Spleen (tissue), 11 donors: ENCODE measurements at regions not wholly inside any gene's neighbourhood (a gene's known extent, or its start where the extent isn't known, plus 50 kb on each side); places are given as distances from the start of the nearest gene placed in this dataset.

Experiments used
- DNase-seq: peaks from one replicate; pipeline ENCODE4 v3.0.0-alpha.2; 2020
- H3K27ac ChIP-seq, 8 donors: fragments of 200-600 bp; sonication (generic) in 7 of 8; 1 replicate in 4 of 8; 2 replicates in 4 of 8; pipeline versions ENCODE4 v1.5.0 to v1.8.0; 2016 to 2021; ENCODE audit warnings: inconsistent platforms in 4 of 8, mild to moderate bottlenecking in 4 of 8, moderate library complexity in 1 of 8
- H3K27me3 ChIP-seq, 7 donors: fragments of 200-600 bp; sonication (generic) in 6 of 7; replicated peaks in 1 of 7; 1 replicate in 4 of 7; 2 replicates in 3 of 7; pipeline versions ENCODE4 v1.5.0 to v1.8.0; 2016 to 2021; ENCODE audit warnings: inconsistent platforms in 3 of 7, mild to moderate bottlenecking in 1 of 7
- H3K36me3 ChIP-seq, 6 donors: fragments of 200-600 bp; sonication (generic) in 5 of 6; 1 replicate in 4 of 6; 2 replicates in 2 of 6; pipeline versions ENCODE4 v1.5.0 to v1.8.0; 2016 to 2021; ENCODE audit warnings: inconsistent platforms in 2 of 6
- H3K4me1 ChIP-seq, 6 donors: fragments of 200-600 bp; sonication (generic) in 5 of 6; 1 replicate in 3 of 6; 2 replicates in 3 of 6; pipeline versions ENCODE4 v1.5.0 to v1.8.0; 2016 to 2021; ENCODE audit warnings: inconsistent platforms in 3 of 6
- H3K4me3 ChIP-seq, 8 donors: fragments of 200-600 bp; sonication (generic) in 7 of 8; 1 replicate in 4 of 8; 2 replicates in 4 of 8; pipeline versions ENCODE4 v1.5.0 to v1.8.0; 2016 to 2021; ENCODE audit warnings: inconsistent platforms in 4 of 8, mild to moderate bottlenecking in 4 of 8, moderate library complexity in 2 of 8
- H3K9me3 ChIP-seq, 8 donors: fragments of 200-600 bp; sonication (generic) in 7 of 8; 1 replicate in 4 of 8; 2 replicates in 4 of 8; pipeline versions ENCODE4 v1.5.0 to v1.8.0; 2016 to 2021; ENCODE audit warnings: inconsistent platforms in 4 of 8
- POLR2A ChIP-seq, 3 donors: fragments of 450-650 bp; IDR thresholded peaks; one replicate each; pipeline ENCODE4 v1.5.1; 2017; ENCODE audit warnings: antibody characterized with exemption in 3 of 3, mild to moderate bottlenecking in 1 of 3
- POLR2AphosphoS5 ChIP-seq, 3 donors: sonication (generic); formaldehyde crosslinking; IDR thresholded peaks; one replicate each; pipeline ENCODE4 v1.5.1; 2017; ENCODE audit warnings: antibody characterized with exemption in 3 of 3
- WGBS, 5 donors: extraction: QIAGEN DNeasy Blood & Tissue Kit in 3 of 5; methylation state at CpG; one replicate each; pipeline versions ENCODE4 v1.1.5 to v1.1.7; 2013 to 2018; 5-methylcytosine and 5-hydroxymethylcytosine counted together
- intact Hi-C: fragments of 100-400 bp; cut with DNase I; formaldehyde crosslinking; loops from one replicate; pipeline ENCODE4 v1.15.0; 2023; ENCODE audit warnings: low total_unique reads
- TF ChIP-seq, protein P1 (sequence below), 11 experiments: fragments of 200-600 bp in 7 of 11; fragments of 450-650 bp in 4 of 11; sonication (generic) in 4 of 11; IDR thresholded peaks in 8 of 11; conservative IDR thresholded peaks in 3 of 11; 1 replicate in 7 of 11; 2 replicates in 4 of 11; pipeline versions ENCODE4 v1.4.0 to v1.8.0; 2016 to 2021; ENCODE audit warnings: antibody characterized with exemption in 11 of 11, inconsistent platforms in 4 of 11, mild to moderate bottlenecking in 1 of 11
- donor health status: healthy with polysubstance abuse.
- donor health status: DM: no; HTN: no; CAD: no; lungs with moderate emphysema.
- donor health status: DM: no; HTN: no; CAD: no.
- donor health status: Bipolar disorder and iron deficiency.
- donor health status: healthy.
- donor health status: DM: no; HTN: no; CAD: no.
- donor health status: DM: yes; HTN: yes; CAD: no.

DNA sequence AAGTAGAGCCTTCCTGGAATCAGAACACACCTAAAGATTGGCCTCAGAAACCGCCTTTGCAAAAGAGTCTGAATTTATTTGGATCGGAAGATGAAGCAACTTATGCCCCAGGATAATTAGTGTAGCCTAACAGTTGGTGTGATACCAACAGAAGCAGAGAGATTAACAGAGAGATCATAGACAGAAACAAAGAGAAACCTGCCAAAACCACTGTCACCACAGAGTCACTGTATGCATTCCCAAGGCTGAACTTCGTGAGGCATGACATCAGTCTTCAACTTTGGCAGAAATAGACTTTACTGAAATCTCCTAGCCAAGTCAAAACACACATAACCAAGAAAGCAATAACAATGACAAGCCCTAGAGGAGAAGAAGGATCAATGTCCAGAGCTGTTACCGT, 361.8 kb downstream of the ELAVL2 start:
- no peaks in the 10 kb centered on the region for H3K27me3 ChIP-seq
- WGBS, 5 donors, result 76 to 92% (median 89%) methylated on average over 4 of the region's 4 CpGs
- no peak overlapping the region for H3K4me3 ChIP-seq
- H3K9me3 ChIP-seq, result peaks cover 0 to 7% (median 2%) of the 10 kb centered on the region in 8 donors
- H3K36me3 ChIP-seq, result no peaks in the 10 kb centered on the region
- H3K4me1 ChIP-seq, result no peaks in the 10 kb centered on the region
- DNase-seq, result no peak
- no peak for TF ChIP-seq POLR2AphosphoS5 (IDR thresholded peaks at IDR 0.05)
- TF ChIP-seq, protein P1, sequence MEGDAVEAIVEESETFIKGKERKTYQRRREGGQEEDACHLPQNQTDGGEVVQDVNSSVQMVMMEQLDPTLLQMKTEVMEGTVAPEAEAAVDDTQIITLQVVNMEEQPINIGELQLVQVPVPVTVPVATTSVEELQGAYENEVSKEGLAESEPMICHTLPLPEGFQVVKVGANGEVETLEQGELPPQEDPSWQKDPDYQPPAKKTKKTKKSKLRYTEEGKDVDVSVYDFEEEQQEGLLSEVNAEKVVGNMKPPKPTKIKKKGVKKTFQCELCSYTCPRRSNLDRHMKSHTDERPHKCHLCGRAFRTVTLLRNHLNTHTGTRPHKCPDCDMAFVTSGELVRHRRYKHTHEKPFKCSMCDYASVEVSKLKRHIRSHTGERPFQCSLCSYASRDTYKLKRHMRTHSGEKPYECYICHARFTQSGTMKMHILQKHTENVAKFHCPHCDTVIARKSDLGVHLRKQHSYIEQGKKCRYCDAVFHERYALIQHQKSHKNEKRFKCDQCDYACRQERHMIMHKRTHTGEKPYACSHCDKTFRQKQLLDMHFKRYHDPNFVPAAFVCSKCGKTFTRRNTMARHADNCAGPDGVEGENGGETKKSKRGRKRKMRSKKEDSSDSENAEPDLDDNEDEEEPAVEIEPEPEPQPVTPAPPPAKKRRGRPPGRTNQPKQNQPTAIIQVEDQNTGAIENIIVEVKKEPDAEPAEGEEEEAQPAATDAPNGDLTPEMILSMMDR (IDR thresholded peaks at IDR 0.05 in 8 of 11, conservative IDR thresholded peaks at IDR 0.05 in 3 of 11), result no peak
- no peak for TF ChIP-seq POLR2A (IDR thresholded peaks at IDR 0.05)
- H3K27ac ChIP-seq, result no peak overlapping the region
- intact Hi-C loops, result no loop called here

DNA sequence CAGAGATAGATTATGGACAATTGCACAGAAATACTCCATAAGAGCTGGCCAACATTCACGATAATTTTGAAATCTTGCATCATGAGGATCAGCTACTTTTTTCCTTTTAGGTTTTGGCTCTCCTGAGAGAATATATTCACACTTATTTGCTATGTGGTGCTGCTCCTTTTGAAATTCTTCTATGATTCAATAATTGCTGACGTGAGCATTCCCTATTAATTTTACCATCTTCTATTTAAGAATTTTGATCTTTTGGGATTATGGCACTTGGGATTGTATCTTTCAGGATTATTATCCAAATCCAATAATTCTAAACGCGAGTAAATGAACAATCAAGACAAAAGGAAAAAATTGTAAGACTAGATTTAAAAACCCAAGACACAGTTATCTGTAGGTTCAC, 358.8 kb downstream of the ELAVL2 start:
- no peaks in the 10 kb centered on the region for H3K36me3 ChIP-seq
- H3K9me3 ChIP-seq, result peaks cover 0 to 10% (median 3%) of the 10 kb centered on the region in 8 donors
- no peaks in the 10 kb centered on the region for H3K27me3 ChIP-seq
- no peak for DNase-seq
- H3K27ac ChIP-seq, result no peak overlapping the region
- no peak overlapping the region for H3K4me3 ChIP-seq
- TF ChIP-seq POLR2A (IDR thresholded peaks at IDR 0.05), result no peak
- TF ChIP-seq, protein P1 (IDR thresholded peaks at IDR 0.05 in 8 of 11, conservative IDR thresholded peaks at IDR 0.05 in 3 of 11), result no peak
- no peak for TF ChIP-seq POLR2AphosphoS5 (IDR thresholded peaks at IDR 0.05)
- H3K4me1 ChIP-seq, result no peaks in the 10 kb centered on the region
- WGBS, 5 donors, result 85 to 93% (median 88%) methylated on average over 4 of the region's 4 CpGs
- intact Hi-C loops, result no loop called here

DNA sequence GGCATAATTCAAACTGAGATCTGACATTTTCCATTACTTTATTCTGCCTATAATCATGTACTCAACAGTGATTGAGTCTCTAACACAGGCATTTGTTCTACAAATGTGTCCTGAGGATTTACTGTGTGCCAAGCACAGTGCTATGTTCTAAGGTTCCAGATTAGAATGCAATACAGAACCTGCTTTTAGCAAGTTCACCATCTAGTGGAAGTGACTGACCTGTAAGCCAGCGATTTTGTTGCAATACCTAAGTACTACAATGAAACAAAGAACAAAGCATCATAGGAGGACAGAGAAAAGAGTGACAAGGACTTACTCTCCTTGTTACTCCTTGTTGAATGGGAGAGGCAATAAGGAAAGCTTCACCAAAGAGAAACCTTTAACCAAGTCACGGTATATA, 348.1 kb downstream of the ELAVL2 start:
- H3K36me3 ChIP-seq, result no peaks in the 10 kb centered on the region
- DNase-seq, result no peak
- H3K9me3 ChIP-seq, result peaks cover 0 to 7% (median 0%) of the 10 kb centered on the region in 8 donors
- TF ChIP-seq POLR2AphosphoS5 (IDR thresholded peaks at IDR 0.05) (no peak), POLR2A (IDR thresholded peaks at IDR 0.05) (no peak)
- TF ChIP-seq, protein P1 (IDR thresholded peaks at IDR 0.05 in 8 of 11, conservative IDR thresholded peaks at IDR 0.05 in 3 of 11), result no peak
- H3K27ac ChIP-seq, result no peak overlapping the region
- 79 to 85% (median 81%) methylated on average over 2 of the region's 2 CpGs for WGBS, 5 donors
- H3K4me1 ChIP-seq, result no peaks in the 10 kb centered on the region
- H3K27me3 ChIP-seq, result no peaks in the 10 kb centered on the region
- no peak overlapping the region for H3K4me3 ChIP-seq
- intact Hi-C loops, result no loop called here

DNA sequence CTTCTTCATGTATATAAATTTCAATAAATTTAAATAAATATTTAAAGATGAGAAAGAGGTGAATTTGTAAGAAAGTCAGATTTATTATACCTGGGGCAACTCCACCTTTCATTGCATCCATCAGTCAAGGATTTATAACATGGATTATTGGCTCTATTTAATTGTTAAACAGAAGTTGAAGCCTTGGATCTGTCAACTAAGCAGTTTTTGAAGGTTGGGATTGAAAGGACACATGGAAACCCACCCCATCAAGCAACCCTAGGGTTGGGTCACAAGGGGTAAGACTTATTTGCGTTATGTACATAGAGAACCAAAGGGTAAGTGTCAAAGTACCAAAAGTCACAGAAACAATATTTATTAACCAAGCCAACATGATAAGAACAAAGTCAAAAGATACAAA, 342.5 kb downstream of the ELAVL2 start:
- intact Hi-C loops, result loop anchor here (10.0 kb wide), 1 partner anchor 61 kb away; no protein-coding TSS in a partner anchor
- no peaks in the 10 kb centered on the region for H3K4me1 ChIP-seq

More for the DNA sequence above, 342.5 kb downstream of the ELAVL2 start:
- DNase-seq, result no peak
- WGBS, 5 donors, result 74 to 95% (median 81%) methylated on average over 1 of the region's 1 CpG
- H3K4me3 ChIP-seq, result no peak overlapping the region
- no peak overlapping the region for H3K27ac ChIP-seq
- no peaks in the 10 kb centered on the region for H3K9me3 ChIP-seq
- TF ChIP-seq POLR2AphosphoS5 (IDR thresholded peaks at IDR 0.05) (no peak), POLR2A (IDR thresholded peaks at IDR 0.05) (no peak)
- TF ChIP-seq, protein P1 (IDR thresholded peaks at IDR 0.05 in 8 of 11, conservative IDR thresholded peaks at IDR 0.05 in 3 of 11), result no peak
- no peaks in the 10 kb centered on the region for H3K27me3 ChIP-seq
- no peaks in the 10 kb centered on the region for H3K36me3 ChIP-seq
